Activated CD4-positive, alpha-beta T cell treated with anti-CD3 and anti-CD28 coated beads for 4 hours (primary cell): ENCODE measurements at regions not wholly inside any gene's neighbourhood (a gene's known extent, or its start where the extent isn't known, plus 50 kb on each side); places are given as distances from the start of the nearest gene placed in this dataset.

Experiments used
- DNase-seq, 2 donors: peaks; one replicate each; pipeline ENCODE4 v3.0.0-alpha.2; 2020

DNA sequence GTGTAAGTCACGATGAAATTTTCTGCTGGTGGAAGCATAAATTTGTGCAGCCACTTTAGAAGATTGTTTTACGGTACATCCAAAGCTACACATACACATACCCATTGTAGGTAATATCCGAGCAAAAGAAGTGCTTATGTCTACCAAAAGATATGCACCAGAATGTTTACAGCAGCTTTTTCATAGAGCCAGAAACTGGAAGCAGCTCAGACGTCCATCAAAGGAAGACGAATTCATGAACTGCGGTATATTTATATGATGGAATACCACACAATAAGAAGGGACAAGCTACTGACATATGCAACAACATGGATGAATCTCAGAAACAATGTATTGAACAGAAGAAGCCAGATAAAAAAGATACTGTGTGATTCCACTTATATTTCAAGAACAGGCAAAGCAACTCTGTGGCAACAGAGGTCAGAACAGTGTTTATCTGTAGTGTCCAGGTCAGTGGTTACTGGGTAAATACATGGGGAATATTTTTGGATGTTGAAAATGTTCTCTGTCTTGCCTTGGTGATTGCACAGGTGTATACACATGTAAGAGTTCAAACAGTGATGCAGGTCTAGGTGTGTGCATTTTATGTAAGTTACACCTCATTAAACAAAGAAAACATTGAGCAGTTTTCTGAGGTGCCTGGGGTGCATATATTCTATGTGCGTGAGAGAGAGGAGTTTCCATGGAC is 51.9 kb upstream of the EXOC2 start:
- DNase-seq, result no peak

DNA sequence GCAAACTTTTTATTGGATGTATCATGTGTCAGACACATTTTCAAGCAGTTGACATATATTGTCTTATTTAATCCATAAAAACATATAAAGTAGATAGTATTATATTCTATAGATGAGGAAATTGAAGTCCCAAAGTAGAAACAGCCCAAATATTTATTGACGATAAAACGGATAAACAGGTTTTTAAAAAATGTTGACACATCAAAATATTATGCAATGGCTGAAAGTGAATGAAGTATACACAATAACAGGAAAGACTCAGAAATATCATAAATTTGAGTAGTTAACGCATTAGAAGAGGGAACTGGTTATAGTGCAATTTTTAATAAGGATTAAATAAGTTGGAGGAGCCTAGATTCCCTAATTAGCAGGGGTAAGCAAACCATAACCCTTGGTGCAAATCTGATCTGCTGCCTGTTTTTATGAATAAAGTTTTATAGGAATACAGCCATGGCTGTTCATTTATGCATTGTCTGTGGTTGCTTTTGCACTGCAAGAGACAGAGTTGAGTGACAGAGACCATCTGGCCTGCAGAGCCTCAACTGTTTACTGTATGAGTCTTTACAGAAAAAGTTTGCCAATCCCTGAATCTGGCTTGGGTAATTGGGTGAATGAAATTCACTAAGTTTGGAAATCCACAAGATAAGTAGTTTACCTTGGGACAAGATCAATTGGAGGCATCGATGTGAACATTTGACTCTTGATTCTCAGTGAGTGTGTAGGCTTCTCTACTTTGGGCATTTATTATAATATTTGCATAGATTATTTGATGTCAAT is 50.6 kb upstream of the EXOC2 start:
- no peak for DNase-seq
